ENCODE measurements at regions not wholly inside any gene's neighbourhood (a gene's known extent, or its start where the extent isn't known, plus 50 kb on each side); places are given as distances from the start of the nearest gene placed in this dataset.

DNA sequence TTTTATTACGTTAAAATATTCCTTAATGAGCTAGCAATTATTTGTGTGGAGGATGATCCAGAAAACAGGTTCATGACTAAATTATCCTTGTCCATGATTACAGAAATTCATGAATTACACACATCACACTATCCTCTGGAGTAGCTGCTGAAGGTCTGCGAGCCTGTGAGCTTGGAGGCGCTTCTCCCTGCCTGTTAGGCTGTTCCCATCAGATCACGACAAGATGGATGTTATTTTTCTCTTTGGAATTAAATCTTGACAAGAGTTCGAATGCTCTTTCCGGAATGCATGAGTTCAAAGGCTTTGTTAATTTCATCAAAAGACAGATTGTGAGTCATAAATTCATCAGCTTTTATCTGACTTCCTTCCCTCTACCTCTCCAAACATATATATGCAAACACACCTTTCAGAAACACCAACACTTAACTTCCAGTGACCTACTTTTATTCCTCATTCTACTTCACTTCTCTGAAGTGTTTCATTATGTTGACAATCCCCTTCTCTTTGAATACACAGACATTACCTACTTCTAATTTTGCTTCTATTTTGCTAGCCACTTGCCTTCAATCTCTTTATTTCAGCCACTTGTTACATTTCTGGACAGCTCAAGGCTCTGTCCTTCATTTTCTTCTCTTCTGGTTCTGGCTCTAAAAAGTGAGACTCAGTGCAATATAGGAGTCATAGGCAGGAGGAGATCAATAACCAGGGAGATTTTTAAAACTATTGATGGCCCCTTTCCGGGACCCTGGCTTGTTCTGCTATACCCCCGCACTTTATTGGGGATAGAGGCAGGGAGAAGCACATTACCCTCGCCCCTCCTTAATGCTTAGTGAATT, 274.6 kb downstream of the BTG1 start:
- Histone ChIP-seq H3K4me1 (ENCODE audit: insufficient read depth, low read length) (peaks cover 3% of the 10 kb centered on the region), H3K9me3 (ENCODE audit: insufficient read depth, low read length, severe bottlenecking) (peaks cover 3% of the 10 kb centered on the region), H2AFZ (ENCODE audit: low read depth, low read length) (no peak overlapping the region), H3K27me3 (ENCODE audit: insufficient read depth, low read length, poor library complexity) (no peaks in the 10 kb centered on the region), H3K36me3 (ENCODE audit: insufficient read depth, low read length) (no peaks in the 10 kb centered on the region), H3K4me3 (ENCODE audit: low read depth in 1 of 2, low read length in 2 of 2) (no peak overlapping the region), H3K4me2 (ENCODE audit: insufficient read depth, low read length) (no peak overlapping the region), H3K79me2 (ENCODE audit: insufficient read depth, low read length) (no peaks in the 10 kb centered on the region), H4K20me1 (ENCODE audit: insufficient read depth, low read length) (no peaks in the 10 kb centered on the region), H3K9ac (ENCODE audit: low read depth, low read length) (no peak overlapping the region), H3K27ac (ENCODE audit: low read length) (no peak overlapping the region)
- DNase-seq (no peak), ATAC-seq (ENCODE audit: insufficient read depth, low read depth) (no peak)
- no peak for TF ChIP-seq EZH2 (IDR thresholded peaks at IDR 0.05; ENCODE audit: borderline replicate concordance, low read depth, low read length, severe bottlenecking)
- TF ChIP-seq, protein P1, sequence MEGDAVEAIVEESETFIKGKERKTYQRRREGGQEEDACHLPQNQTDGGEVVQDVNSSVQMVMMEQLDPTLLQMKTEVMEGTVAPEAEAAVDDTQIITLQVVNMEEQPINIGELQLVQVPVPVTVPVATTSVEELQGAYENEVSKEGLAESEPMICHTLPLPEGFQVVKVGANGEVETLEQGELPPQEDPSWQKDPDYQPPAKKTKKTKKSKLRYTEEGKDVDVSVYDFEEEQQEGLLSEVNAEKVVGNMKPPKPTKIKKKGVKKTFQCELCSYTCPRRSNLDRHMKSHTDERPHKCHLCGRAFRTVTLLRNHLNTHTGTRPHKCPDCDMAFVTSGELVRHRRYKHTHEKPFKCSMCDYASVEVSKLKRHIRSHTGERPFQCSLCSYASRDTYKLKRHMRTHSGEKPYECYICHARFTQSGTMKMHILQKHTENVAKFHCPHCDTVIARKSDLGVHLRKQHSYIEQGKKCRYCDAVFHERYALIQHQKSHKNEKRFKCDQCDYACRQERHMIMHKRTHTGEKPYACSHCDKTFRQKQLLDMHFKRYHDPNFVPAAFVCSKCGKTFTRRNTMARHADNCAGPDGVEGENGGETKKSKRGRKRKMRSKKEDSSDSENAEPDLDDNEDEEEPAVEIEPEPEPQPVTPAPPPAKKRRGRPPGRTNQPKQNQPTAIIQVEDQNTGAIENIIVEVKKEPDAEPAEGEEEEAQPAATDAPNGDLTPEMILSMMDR (IDR thresholded peaks at IDR 0.05; ENCODE audit: borderline replicate concordance, extremely low read depth, low read length, poor library complexity, severe bottlenecking), result no peak

DNA sequence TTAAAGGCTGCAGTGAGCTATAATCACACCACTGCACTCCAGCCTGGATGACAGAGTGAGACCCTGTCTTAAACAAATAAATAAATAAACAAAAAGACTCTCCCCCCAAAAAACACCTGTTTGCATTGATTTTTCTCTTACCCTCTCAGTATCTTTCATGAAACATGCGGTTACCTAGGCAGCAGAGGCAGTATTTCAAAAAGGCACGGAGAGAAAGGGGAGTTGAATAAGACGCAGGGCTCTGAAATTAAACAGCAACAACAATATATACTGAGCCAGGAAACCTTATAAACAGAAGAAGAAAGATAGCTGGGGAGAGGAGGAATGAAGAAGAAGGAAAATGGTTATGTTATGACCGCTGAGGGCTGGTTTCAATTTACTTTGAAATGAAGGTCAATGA, 277.6 kb downstream of the BTG1 start:
- no peaks in the 10 kb centered on the region for H4K20me1 ChIP-seq (ENCODE audit: insufficient read depth, low read length)
- no peaks in the 10 kb centered on the region for H3K27me3 ChIP-seq (ENCODE audit: insufficient read depth, low read length, poor library complexity)
- no peak overlapping the region for H2AFZ ChIP-seq (ENCODE audit: low read depth, low read length)
- H3K79me2 ChIP-seq (ENCODE audit: insufficient read depth, low read length), result no peaks in the 10 kb centered on the region
- no peak for ATAC-seq (ENCODE audit: insufficient read depth, low read depth)
- peaks cover 5% of the 10 kb centered on the region for H3K4me1 ChIP-seq (ENCODE audit: insufficient read depth, low read length)
- H3K27ac ChIP-seq (ENCODE audit: low read length), result no peak overlapping the region
- no peaks in the 10 kb centered on the region for H3K36me3 ChIP-seq (ENCODE audit: insufficient read depth, low read length)
- no peak overlapping the region for H3K9ac ChIP-seq (ENCODE audit: low read depth, low read length)
- H3K4me3 ChIP-seq (ENCODE audit: low read depth in 1 of 2, low read length in 2 of 2), result no peak overlapping the region
- peaks cover 3% of the 10 kb centered on the region for H3K9me3 ChIP-seq (ENCODE audit: insufficient read depth, low read length, severe bottlenecking)
- no peak overlapping the region for H3K4me2 ChIP-seq (ENCODE audit: insufficient read depth, low read length)
- DNase-seq, result no peak
- TF ChIP-seq, protein P1 (IDR thresholded peaks at IDR 0.05; ENCODE audit: borderline replicate concordance, extremely low read depth, low read length, poor library complexity, severe bottlenecking), result no peak
- TF ChIP-seq EZH2 (IDR thresholded peaks at IDR 0.05; ENCODE audit: borderline replicate concordance, low read depth, low read length, severe bottlenecking), result no peak

DNA sequence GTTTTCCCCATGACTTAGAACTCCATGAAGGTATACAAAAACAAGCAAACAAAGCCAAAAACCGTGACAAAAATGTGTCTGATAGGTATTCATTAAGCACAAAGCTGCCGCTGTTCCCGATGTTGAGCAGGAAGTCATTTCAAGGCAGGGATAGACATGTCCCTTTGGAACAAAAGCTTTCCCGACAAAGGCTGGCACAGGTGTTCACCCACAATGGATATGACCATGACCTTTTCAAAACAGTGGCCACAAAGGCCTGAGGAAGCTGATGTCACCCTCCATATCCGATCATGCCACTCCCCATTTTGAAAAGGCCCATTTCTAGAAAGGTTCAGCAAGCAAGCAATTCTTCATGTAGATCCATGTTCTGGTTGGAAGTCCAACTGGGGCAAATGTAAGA, 279.1 kb downstream of the BTG1 start:
- Histone ChIP-seq H3K4me3 (ENCODE audit: low read depth in 1 of 2, low read length in 2 of 2) (no peak overlapping the region), H3K9ac (ENCODE audit: low read depth, low read length) (no peak overlapping the region), H3K36me3 (ENCODE audit: insufficient read depth, low read length) (no peaks in the 10 kb centered on the region), H2AFZ (ENCODE audit: low read depth, low read length) (peak overlapping the region; percentile 38; the same call in 1 of the 2 replicates), H3K27me3 (ENCODE audit: insufficient read depth, low read length, poor library complexity) (no peaks in the 10 kb centered on the region), H3K4me1 (ENCODE audit: insufficient read depth, low read length) (peaks cover 5% of the 10 kb centered on the region), H3K4me2 (ENCODE audit: insufficient read depth, low read length) (no peak overlapping the region), H3K9me3 (ENCODE audit: insufficient read depth, low read length, severe bottlenecking) (peaks cover 3% of the 10 kb centered on the region), H4K20me1 (ENCODE audit: insufficient read depth, low read length) (no peaks in the 10 kb centered on the region), H3K27ac (ENCODE audit: low read length) (no peak overlapping the region), H3K79me2 (ENCODE audit: insufficient read depth, low read length) (no peaks in the 10 kb centered on the region)
- TF ChIP-seq EZH2 (IDR thresholded peaks at IDR 0.05; ENCODE audit: borderline replicate concordance, low read depth, low read length, severe bottlenecking), result no peak
- TF ChIP-seq, protein P1 (IDR thresholded peaks at IDR 0.05; ENCODE audit: borderline replicate concordance, extremely low read depth, low read length, poor library complexity, severe bottlenecking), result no peak
- DNase-seq (no peak), ATAC-seq (ENCODE audit: insufficient read depth, low read depth) (no peak)
